AG08395 (cell line): ENCODE measurements at regions not wholly inside any gene's neighbourhood (a gene's known extent, or its start where the extent isn't known, plus 50 kb on each side); places are given as distances from the start of the nearest gene placed in this dataset.

Experiments used
- DNase-seq: peaks from one replicate; pipeline ENCODE4 v3.0.0; 2012; ENCODE audit warnings: mixed read lengths, low spot score

DNA sequence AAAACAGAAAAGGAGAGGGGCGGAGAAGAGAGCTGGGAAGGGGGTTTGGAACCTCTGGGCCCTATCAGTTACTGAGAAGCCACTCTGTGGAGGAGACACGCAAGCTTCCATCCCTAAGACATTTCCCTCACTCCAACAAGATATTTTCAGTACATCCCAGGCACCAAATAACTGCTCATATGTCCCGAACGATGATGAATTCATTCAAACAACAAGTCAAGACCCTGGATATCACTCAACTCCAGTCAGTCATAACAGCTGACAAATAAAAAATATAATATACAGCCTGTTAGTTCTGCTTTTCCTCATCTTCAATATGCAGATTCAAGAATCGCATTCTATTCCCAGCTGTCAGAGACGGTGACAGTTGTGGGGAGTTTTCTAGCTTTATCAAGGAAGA lies 104.0 kb upstream of the ZFHX3 start:
- no peak for DNase-seq

- no peak for DNase-seq
Observed at GRCh38 chr16:73151225-73151624, 103.3 kb upstream of the ZFHX3 start.

DNA sequence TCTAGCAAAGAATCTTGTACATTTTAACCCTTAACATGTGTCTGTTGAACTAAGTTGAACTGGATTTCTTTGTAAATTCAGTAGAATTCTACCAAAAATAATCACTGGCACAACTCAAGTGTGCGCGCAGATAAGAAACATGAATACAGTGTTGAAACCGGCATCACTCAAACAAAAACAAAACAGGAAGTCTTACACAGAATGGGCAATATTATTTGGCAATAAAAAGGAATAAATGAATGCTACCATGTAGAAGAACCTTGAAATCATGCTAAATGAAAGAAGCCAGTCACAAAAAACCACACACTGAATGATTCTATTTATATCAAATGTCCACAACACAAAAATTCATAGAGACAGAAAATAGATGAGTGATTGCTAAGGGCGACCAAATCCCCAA lies 102.9 kb upstream of the ZFHX3 start:
- no peak for DNase-seq

- no peak for DNase-seq
Observed at GRCh38 chr16:73149334-73149733, 101.4 kb upstream of the ZFHX3 start.

DNA sequence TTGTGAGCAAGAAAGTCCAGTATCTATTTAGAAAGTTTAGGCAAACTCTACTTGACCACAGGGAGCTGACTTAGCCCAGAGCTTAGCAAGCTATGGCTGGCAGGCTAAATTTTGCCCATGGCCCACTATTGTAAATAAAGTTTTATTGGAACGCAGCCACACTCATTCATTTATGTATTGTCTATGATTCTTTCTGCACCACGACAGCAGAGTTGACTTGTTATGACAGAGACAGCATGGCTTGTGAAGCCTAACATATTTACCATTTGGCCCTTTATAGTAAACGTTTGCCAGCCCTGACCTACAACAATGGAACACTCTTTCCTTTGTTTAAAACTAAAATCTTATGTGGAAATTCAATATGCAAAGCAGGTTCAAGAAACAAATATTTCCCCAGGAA lies 100.0 kb upstream of the ZFHX3 start:
- no peak for DNase-seq

DNA sequence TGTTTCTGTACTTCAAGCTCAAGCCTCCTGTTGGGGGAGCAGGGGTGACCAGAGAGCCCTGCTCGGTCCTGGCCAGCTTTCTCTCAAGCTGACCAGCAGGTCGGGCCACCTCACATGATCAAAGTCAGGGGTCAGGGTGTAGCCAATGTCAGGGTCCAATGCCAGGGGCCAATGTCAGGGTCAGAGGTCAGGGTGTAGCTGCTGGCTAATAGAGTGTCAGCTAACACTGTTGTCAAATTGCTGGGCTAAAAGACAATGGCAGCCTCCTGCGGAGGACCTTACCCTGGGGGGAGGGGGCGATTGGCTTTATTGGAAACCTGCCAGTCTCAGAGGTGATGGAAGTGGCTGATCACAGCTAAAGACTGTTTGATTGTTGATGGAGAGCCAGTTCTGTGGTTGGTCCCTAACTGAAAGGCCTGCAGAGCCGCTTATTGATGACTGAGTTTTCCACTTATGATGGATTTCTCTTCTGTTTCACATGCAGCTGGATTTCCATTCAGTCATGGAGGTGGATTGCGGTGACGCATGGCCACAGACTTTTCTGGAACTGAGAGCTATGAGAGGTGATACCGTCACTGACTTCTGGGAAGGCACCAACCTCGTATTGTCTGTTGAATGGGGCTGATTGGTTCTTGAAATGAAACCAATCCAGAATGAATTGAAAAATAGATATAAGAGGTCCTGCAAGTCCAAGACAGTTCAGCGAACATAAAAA lies 97.4 kb upstream of the ZFHX3 start:
- DNase-seq = no peak

GRCh38 chr16:73143576-73144422 lies 95.9 kb upstream of the ZFHX3 start:
- peak; percentile 36 for DNase-seq

GRCh38 chr16:73143002-73143401 lies 95.1 kb upstream of the ZFHX3 start:
- no peak for DNase-seq

GRCh38 chr16:73142053-73142854 lies 94.3 kb upstream of the ZFHX3 start:
- DNase-seq = no peak

- no peak for DNase-seq
Observed at GRCh38 chr16:73140929-73141328, 93.0 kb upstream of the ZFHX3 start.

DNA sequence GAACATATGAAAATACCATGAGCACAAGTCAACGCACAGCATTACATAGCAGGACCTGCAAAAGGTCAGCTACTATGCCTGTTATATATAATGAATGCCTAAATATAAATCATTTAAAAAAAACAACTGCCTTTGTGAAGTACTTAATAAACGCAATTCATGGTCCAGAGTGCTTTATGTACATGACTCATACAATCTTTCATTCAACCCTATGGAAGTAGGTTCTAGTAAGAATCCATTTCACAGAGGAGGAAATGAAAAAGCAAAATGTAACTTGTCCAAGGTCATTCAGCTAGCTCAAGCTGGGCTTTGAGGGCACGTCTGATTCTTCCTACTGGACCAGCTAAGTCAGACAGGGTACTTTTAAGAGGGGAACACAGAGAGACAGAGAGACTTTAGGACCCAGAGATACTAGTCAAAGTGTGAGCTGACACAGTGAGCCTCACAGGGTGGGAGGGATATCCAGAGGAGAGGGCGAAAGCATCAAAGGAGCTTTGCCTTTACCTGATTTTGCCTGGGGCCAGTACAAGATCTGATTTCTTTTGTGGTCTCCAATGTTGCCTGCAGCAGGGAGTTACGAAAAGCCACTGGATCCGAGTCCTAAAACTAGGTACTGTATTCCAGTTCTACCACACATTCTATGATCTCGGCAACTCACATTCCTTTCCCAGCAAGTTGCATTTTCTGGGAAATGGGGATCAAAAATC lies 83.4 kb upstream of the ZFHX3 start:
- no peak for DNase-seq

- DNase-seq = no peak
Observed at GRCh38 chr16:73129455-73129854, 81.5 kb upstream of the ZFHX3 start.

DNA sequence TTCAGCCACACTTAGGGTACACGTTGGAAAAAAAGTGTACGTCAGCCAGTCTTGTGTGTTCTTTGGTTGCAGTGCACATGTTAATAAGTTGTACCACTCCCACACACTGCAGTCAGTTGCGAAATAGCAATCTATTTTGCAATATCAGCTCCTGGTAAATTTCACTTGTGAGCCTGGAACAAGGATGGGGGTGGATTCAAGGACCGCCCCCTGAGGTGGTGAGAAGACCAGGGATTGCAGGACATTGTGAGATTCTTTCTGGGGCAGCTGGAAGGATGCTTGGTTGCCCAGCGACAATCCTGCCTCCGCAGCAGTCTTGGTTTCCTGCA lies 78.6 kb upstream of the ZFHX3 start:
- DNase-seq = peak; percentile 63

GRCh38 chr16:73125850-73126524 lies 78.1 kb upstream of the ZFHX3 start:
- DNase-seq = peak; percentile 88

DNA sequence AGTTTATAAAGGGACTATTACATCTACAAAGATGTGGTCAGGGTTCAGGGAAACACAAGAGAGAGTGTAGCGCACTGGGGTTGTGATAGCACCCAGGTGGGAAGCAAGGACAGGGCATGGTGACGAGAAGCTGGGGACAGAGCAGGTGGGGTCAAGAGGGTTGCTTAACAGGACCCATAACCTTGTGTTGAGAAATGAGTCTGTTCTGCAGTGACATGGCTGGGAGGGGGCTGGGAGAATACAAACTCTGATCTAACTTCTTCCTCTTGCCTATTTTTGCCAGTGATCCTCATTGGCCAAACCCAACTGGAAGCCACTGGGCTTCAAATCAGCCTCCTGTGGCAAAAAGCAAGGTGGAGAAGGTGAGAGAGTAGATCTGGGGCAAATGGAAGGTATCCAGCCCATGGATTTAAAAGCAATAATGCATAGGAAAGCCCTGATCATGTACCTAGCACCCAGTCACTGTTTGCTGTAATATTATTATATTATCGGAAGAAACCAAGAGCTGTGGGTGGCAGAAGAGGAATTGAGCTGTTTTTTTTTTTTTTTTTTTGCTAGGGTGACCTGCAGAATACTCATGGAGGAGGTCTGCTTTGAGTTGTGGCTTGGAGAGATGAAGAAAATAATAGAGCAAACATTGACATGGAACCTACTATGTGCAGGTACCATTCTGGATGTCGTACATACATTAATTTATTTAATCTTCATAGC lies 76.9 kb upstream of the ZFHX3 start:
- no peak for DNase-seq

GRCh38 chr16:73124097-73124652 lies 76.2 kb upstream of the ZFHX3 start:
- no peak for DNase-seq

GRCh38 chr16:73122604-73123391 lies 74.9 kb upstream of the ZFHX3 start:
- peak; percentile 30 for DNase-seq

GRCh38 chr16:73116576-73116975 lies 68.6 kb upstream of the ZFHX3 start:
- no peak for DNase-seq

- DNase-seq = peak; percentile 47
Observed at GRCh38 chr16:73113336-73113735, 65.4 kb upstream of the ZFHX3 start.
